RWPE1 (cell line): ENCODE measurements at regions not wholly inside any gene's neighbourhood (a gene's known extent, or its start where the extent isn't known, plus 50 kb on each side); places are given as distances from the start of the nearest gene placed in this dataset.

Experiments used
- CTCF ChIA-PET: fragments of 350-600 bp; sonication (Branson Sonifier 250); formaldehyde crosslinking; extraction: SDS; loops from one replicate; lab custom pipeline; 2021; lab: Yijun Ruan, JAX
- POLR2A ChIA-PET: fragments of 400-600 bp; formaldehyde crosslinking; extraction: SDS; loops from one replicate; lab custom pipeline; 2020; ENCODE audit warnings: antibody characterized with exemption; ENCODE audit not compliant: low non-redundant PET; lab: Yijun Ruan, JAX
- DNase-seq: peaks from one replicate; pipeline ENCODE4 v3.0.0; 2012; ENCODE audit warnings: low spot score
- H3K27ac ChIP-seq: fragments of 450-650 bp; 2 replicates; pipeline ENCODE4 v1.5.1; 2017
- CTCF ChIP-seq: fragments of 450-650 bp; conservative IDR thresholded peaks from 2 replicates; pipeline ENCODE4 v1.5.1; 2017; ENCODE audit warnings: low read depth, mild to moderate bottlenecking

GRCh38 chr10:130762491-130762890 is 549.0 kb downstream of the TCERG1L start:
- no peak overlapping the region for H3K27ac ChIP-seq
- ChIA-PET POLR2A (no interaction called here), CTCF (no interaction called here)
- TF ChIP-seq CTCF = no peak
- DNase-seq = no peak

GRCh38 chr10:130763071-130763470 is 548.5 kb downstream of the TCERG1L start:
- TF ChIP-seq CTCF = no peak
- CTCF ChIA-PET = no interaction called here
- H3K27ac ChIP-seq = no peak overlapping the region
- POLR2A ChIA-PET = no interaction called here
- no peak for DNase-seq

- no peak for TF ChIP-seq CTCF
- CTCF ChIA-PET = no interaction called here
- no peak for DNase-seq
- H3K27ac ChIP-seq = no peak overlapping the region
- POLR2A ChIA-PET = no interaction called here
Measured at GRCh38 chr10:130763491-130763890, 548.0 kb downstream of the TCERG1L start.

- CTCF ChIA-PET = no interaction called here
Measured at GRCh38 chr10:130764651-130765050, 546.9 kb downstream of the TCERG1L start.

GRCh38 chr10:130766071-130766470 is 545.5 kb downstream of the TCERG1L start:
- CTCF ChIA-PET = no interaction called here
- DNase-seq = no peak
- POLR2A ChIA-PET = no interaction called here
- no peak overlapping the region for H3K27ac ChIP-seq
- TF ChIP-seq CTCF = no peak

More at GRCh38 chr10:130764651-130765050, 546.9 kb downstream of the TCERG1L start:
- POLR2A ChIA-PET = no interaction called here
- DNase-seq = no peak
- no peak for TF ChIP-seq CTCF
- H3K27ac ChIP-seq = no peak overlapping the region

- no peak for TF ChIP-seq CTCF
- no peak for DNase-seq
- CTCF ChIA-PET = no interaction called here
- POLR2A ChIA-PET = no interaction called here
- H3K27ac ChIP-seq = no peak overlapping the region
Measured at GRCh38 chr10:130767116-130767730, 544.3 kb downstream of the TCERG1L start.
